OCI-LY1 (cell line): ENCODE measurements at regions not wholly inside any gene's neighbourhood (a gene's known extent, or its start where the extent isn't known, plus 50 kb on each side); places are given as distances from the start of the nearest gene placed in this dataset.

ENCODE experiments used
- H2AFZ ChIP-seq: fragments of 200-600 bp; sonication (generic), shearing (Covaris generic); 2 replicates; pipeline ENCODE4 v1.6.0; 2014; ENCODE audit warnings: antibody characterized with exemption, mild to moderate bottlenecking, low read length
- H3F3A ChIP-seq: fragments of 200-600 bp; sonication (generic), shearing (Covaris generic); 2 replicates; pipeline ENCODE4 v1.6.0; 2014; ENCODE audit warnings: mild to moderate bottlenecking, antibody characterized with exemption, low read length, moderate library complexity; ENCODE audit not compliant: insufficient read depth
- H3K27ac ChIP-seq: fragments of 200-600 bp; sonication (generic); 2 replicates; pipeline ENCODE4 v1.5.1; 2014; ENCODE audit warnings: low read length, mixed run types, mild to moderate bottlenecking, low read depth; ENCODE audit not compliant: poor library complexity, severe bottlenecking
- H3K27me3 ChIP-seq: fragments of 200-600 bp; sonication (generic); 2 replicates; pipeline ENCODE4 v1.6.0; 2014; ENCODE audit warnings: antibody characterized with exemption, mild to moderate bottlenecking, low read length, moderate library complexity; ENCODE audit not compliant: insufficient read depth
- H3K36me3 ChIP-seq: fragments of 200-600 bp; sonication (generic); 2 replicates; pipeline ENCODE4 v1.6.1; 2014; ENCODE audit warnings: mild to moderate bottlenecking, antibody characterized with exemption, low read length, moderate library complexity, mixed read lengths; ENCODE audit not compliant: insufficient read depth
- H3K4me1 ChIP-seq: fragments of 200-600 bp; sonication (generic); 2 replicates; pipeline ENCODE4 v1.5.1; 2014; ENCODE audit warnings: mild to moderate bottlenecking, low read length, moderate library complexity; ENCODE audit not compliant: insufficient read depth, severe bottlenecking
- H3K4me2 ChIP-seq: fragments of 200-600 bp; sonication (generic), shearing (Covaris generic); 2 replicates; pipeline ENCODE4 v1.6.1; 2014; ENCODE audit warnings: low read length
- H3K4me3 ChIP-seq: fragments of 200-600 bp; sonication (generic); 2 replicates; pipeline ENCODE4 v1.5.1; 2014; ENCODE audit warnings: low read length, low read depth, mild to moderate bottlenecking, mixed read lengths; ENCODE audit not compliant: poor library complexity, severe bottlenecking
- H3K79me2 ChIP-seq: fragments of 200-600 bp; shearing (Covaris generic); 2 replicates; pipeline ENCODE4 v1.6.1; 2016; ENCODE audit warnings: mixed run types, low read length, mixed read lengths; ENCODE audit not compliant: insufficient read depth
- H3K9ac ChIP-seq: fragments of 200-600 bp; sonication (generic), shearing (Covaris generic); 2 replicates; pipeline ENCODE4 v1.6.1; 2014; ENCODE audit warnings: mild to moderate bottlenecking, low read length, mixed read lengths
- H3K9me2 ChIP-seq: fragments of 200-600 bp; sonication (generic), shearing (Covaris generic); 2 replicates; pipeline ENCODE4 v1.6.1; 2014; ENCODE audit warnings: low read depth, mild to moderate bottlenecking, low read length, mixed read lengths
- H3K9me3 ChIP-seq: fragments of 200-600 bp; shearing (Covaris generic); 2 replicates; pipeline ENCODE4 v1.6.1; 2014; ENCODE audit warnings: low read length, mixed read lengths
- H4K20me1 ChIP-seq: fragments of 200-600 bp; sonication (generic), shearing (Covaris generic); 2 replicates; pipeline ENCODE4 v1.6.0; 2016; ENCODE audit warnings: mild to moderate bottlenecking, low read length; ENCODE audit not compliant: insufficient read depth
- CTCF ChIP-seq: fragments of 200-600 bp; sonication (generic), shearing (Covaris generic); IDR thresholded peaks from 2 replicates; pipeline ENCODE4 v1.5.1; 2017; ENCODE audit warnings: mild to moderate bottlenecking, antibody characterized with exemption, low read length, moderate library complexity, mixed read lengths
- EZH2 ChIP-seq: fragments of 200-600 bp; sonication (generic), shearing (Covaris generic); IDR thresholded peaks from 2 replicates; pipeline ENCODE4 v1.8.0; 2017; ENCODE audit warnings: borderline replicate concordance, mixed run types, mild to moderate bottlenecking, antibody characterized with exemption, low read length, moderate library complexity, mixed read lengths

DNA sequence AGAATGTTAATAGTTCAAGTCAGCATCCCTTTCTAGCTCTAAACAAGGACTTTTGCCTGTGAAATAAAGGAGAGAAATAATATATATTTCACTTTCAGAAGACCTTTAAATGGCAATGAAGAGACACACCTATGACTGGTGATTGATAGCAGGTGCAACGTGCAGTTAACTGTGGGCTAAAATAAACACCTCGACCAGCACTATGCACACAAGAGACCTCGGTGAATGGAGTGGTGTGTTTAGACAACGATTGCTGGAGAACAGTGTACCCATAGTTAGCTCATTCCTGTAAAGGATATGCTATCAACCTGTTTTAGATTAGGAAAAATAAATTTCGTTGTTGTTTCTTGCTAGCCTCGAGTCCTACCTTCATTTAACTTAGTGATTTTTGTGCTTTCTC is 143.4 kb downstream of the NR4A2 start:
- TF ChIP-seq CTCF: no peak
- TF ChIP-seq EZH2: no peak
- H3K27ac ChIP-seq: no peak overlapping the region
- H3K4me3 ChIP-seq: no peak overlapping the region

DNA sequence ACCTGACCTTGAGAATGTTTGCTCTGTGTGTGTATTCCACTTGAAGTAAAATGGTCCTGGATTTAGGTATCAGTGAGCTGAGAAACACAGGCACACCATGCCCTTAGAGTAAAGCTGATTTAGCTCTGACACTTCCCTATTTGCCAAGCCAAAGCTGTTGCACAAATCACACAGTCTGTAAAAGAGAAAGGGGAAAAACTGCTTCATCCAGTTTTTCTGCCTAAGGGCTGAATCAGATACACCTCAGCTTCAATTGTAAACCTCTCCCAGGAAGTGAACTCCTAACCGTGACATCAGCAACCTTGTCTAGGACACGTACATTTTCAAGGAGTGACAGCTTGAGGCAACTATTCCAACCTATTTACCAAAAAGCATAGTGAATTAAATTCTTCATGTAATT is 150.4 kb downstream of the NR4A2 start:
- TF ChIP-seq CTCF (no peak), EZH2 (no peak)
- Histone ChIP-seq H3K4me3 (no peak overlapping the region), H3K9me2 (no peaks in the 10 kb centered on the region), H3K27me3 (no peaks in the 10 kb centered on the region), H3K9ac (no peak overlapping the region), H3F3A (no peaks in the 10 kb centered on the region), H3K36me3 (no peaks in the 10 kb centered on the region), H3K27ac (no peak overlapping the region), H2AFZ (no peak overlapping the region), H3K4me2 (no peak overlapping the region), H3K9me3 (no peaks in the 10 kb centered on the region), H3K4me1 (no peaks in the 10 kb centered on the region), H3K79me2 (no peaks in the 10 kb centered on the region), H4K20me1 (no peaks in the 10 kb centered on the region)

More for the DNA sequence above, 143.4 kb downstream of the NR4A2 start:
- no peak overlapping the region for H2AFZ ChIP-seq
- H3K27me3 ChIP-seq: no peaks in the 10 kb centered on the region
- H3K4me2 ChIP-seq: no peak overlapping the region
- no peaks in the 10 kb centered on the region for H3K4me1 ChIP-seq
- H3K9me3 ChIP-seq: no peaks in the 10 kb centered on the region
- no peaks in the 10 kb centered on the region for H4K20me1 ChIP-seq
- H3K79me2 ChIP-seq: no peaks in the 10 kb centered on the region
- no peaks in the 10 kb centered on the region for H3K36me3 ChIP-seq
- H3F3A ChIP-seq: no peaks in the 10 kb centered on the region
- no peaks in the 10 kb centered on the region for H3K9me2 ChIP-seq
- no peak overlapping the region for H3K9ac ChIP-seq

DNA sequence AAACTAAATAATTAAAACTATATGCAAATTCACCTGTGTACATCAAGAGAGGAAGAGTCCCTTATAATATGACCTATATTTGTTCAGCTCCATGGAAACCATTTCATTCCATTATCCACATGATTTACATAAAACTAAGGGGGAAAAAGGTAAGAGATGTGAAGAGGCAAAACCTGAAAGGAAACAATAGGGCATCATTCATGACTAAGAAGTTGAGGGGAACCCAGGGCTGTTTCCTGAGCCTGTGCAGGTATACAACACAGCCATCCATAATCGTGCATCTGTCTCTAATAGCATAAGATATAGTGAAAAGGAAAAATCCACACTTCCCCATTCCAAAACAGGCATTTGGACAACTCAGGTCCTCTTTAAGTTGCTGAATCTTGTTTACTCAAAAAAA is 151.3 kb downstream of the NR4A2 start:
- H3K27ac ChIP-seq: no peak overlapping the region
- H3K4me3 ChIP-seq: no peak overlapping the region
- no peaks in the 10 kb centered on the region for H3K79me2 ChIP-seq
- no peaks in the 10 kb centered on the region for H3K27me3 ChIP-seq
- no peak overlapping the region for H2AFZ ChIP-seq
- TF ChIP-seq CTCF (no peak), EZH2 (no peak)
- no peaks in the 10 kb centered on the region for H4K20me1 ChIP-seq
- no peaks in the 10 kb centered on the region for H3K36me3 ChIP-seq
- H3K9ac ChIP-seq: no peak overlapping the region
- no peaks in the 10 kb centered on the region for H3K9me2 ChIP-seq
- H3K4me1 ChIP-seq: no peaks in the 10 kb centered on the region
- no peak overlapping the region for H3K4me2 ChIP-seq
- H3F3A ChIP-seq: no peaks in the 10 kb centered on the region
- H3K9me3 ChIP-seq: no peaks in the 10 kb centered on the region
